ENCODE measurements at regions not wholly inside any gene's neighbourhood (a gene's known extent, or its start where the extent isn't known, plus 50 kb on each side); places are given as distances from the start of the nearest gene placed in this dataset.

- Histone ChIP-seq H3K9me1 (replicated peaks; ENCODE audit: control insufficient read depth, extremely low read depth, insufficient read depth, low read length) (no peaks in the 10 kb centered on the region), H3K4me2 (ENCODE audit: insufficient read depth, low read length) (no peak overlapping the region), H3K27ac (ENCODE audit: insufficient read depth, low read depth, low read length) (no peak overlapping the region), H4K20me1 (replicated peaks; ENCODE audit: control insufficient read depth, extremely low read depth, insufficient read depth, low read length) (no peaks in the 10 kb centered on the region), H3K27me3 (ENCODE audit: control insufficient read depth in 2 of 2, insufficient read depth in 2 of 2, low read length in 2 of 2) (no peaks in the 10 kb centered on the region), H3K4me1 (ENCODE audit: control insufficient read depth, extremely low read depth, insufficient read depth, low read length) (peaks cover 4% of the 10 kb centered on the region), H3K36me3 (ENCODE audit: control insufficient read depth in 2 of 2, extremely low read depth in 1 of 2, insufficient read depth in 2 of 2, low read length in 2 of 2) (no peaks in the 10 kb centered on the region), H3K4me3 (replicated peaks in 1 of 3; ENCODE audit: insufficient read depth in 1 of 3, low read depth in 1 of 3, low read length in 3 of 3) (no peak overlapping the region), H3K9me3 (replicated peaks; ENCODE audit: control insufficient read depth, insufficient read depth, low read length) (no peaks in the 10 kb centered on the region), H3K9ac (replicated peaks; ENCODE audit: extremely low read depth, insufficient read depth, low read length) (no peak overlapping the region), H3K79me2 (ENCODE audit: control insufficient read depth, insufficient read depth, low read length) (no peaks in the 10 kb centered on the region), H2AFZ (ENCODE audit: low read depth, low read length) (no peak overlapping the region)
- ChIA-PET CTCF (no interaction called here), POLR2A (no interaction called here)
- dilution Hi-C loops (cut with MboI; ENCODE audit: extremely low pct_ligation_motif_present, low sequenced_read_pairs) (no loop called here), intact Hi-C loops (cut with micrococcal nuclease) (no loop called here)
- DNase-seq (ENCODE audit: low read depth, low spot score) (no peak), FAIRE-seq (no peak)
- no TSS peak for BruUV-seq (replicated peaks)
- no peak for TF ChIP-seq CTCF (IDR thresholded peaks at IDR 0.05; ENCODE audit: extremely low read depth in 1 of 2, insufficient read depth in 1 of 2, low read depth in 1 of 2, low read length in 2 of 2)
- no peak for TF ChIP-seq EZH2 (IDR thresholded peaks at IDR 0.05; ENCODE audit: borderline replicate concordance, low read depth, low read length, severe bottlenecking)
- TF ChIP-seq POLR2AphosphoS5 (IDR thresholded peaks at IDR 0.05; ENCODE audit: insufficient read depth, low read depth, low read length), result no peak
- no peak for TF ChIP-seq FOS (IDR thresholded peaks at IDR 0.05; ENCODE audit: borderline replicate concordance, insufficient read depth, low read length)
- TF ChIP-seq POLR2A (IDR thresholded peaks at IDR 0.05; ENCODE audit: low read depth, low read length), result no peak
- no peak for TF ChIP-seq GATA2 (IDR thresholded peaks at IDR 0.05; ENCODE audit: insufficient read depth, insufficient read length, low read depth, low read length)
Observed at GRCh38 chr4:176896211-176896610, 103.5 kb upstream of the VEGFC start.

- H3K27ac ChIP-seq (ENCODE audit: insufficient read depth, low read depth, low read length), result no peak overlapping the region
- CTCF ChIA-PET, result interaction anchor here (0.7 to 2.6 kb wide), 2 partner anchors 9 to 150 kb away, joined by 3 to 13 read pairs; no protein-coding TSS in a partner anchor
- intact Hi-C loops (cut with micrococcal nuclease), result no loop called here
Observed at GRCh38 chr4:176897226-176897625, 104.5 kb upstream of the VEGFC start.

More at GRCh38 chr4:176897226-176897625, 104.5 kb upstream of the VEGFC start:
- Histone ChIP-seq H3K4me1 (ENCODE audit: control insufficient read depth, extremely low read depth, insufficient read depth, low read length) (peaks cover 4% of the 10 kb centered on the region), H3K4me3 (replicated peaks in 1 of 3; ENCODE audit: insufficient read depth in 1 of 3, low read depth in 1 of 3, low read length in 3 of 3) (no peak overlapping the region), H3K9me3 (replicated peaks; ENCODE audit: control insufficient read depth, insufficient read depth, low read length) (no peaks in the 10 kb centered on the region), H3K4me2 (ENCODE audit: insufficient read depth, low read length) (no peak overlapping the region), H2AFZ (ENCODE audit: low read depth, low read length) (no peak overlapping the region), H4K20me1 (replicated peaks; ENCODE audit: control insufficient read depth, extremely low read depth, insufficient read depth, low read length) (no peaks in the 10 kb centered on the region), H3K9me1 (replicated peaks; ENCODE audit: control insufficient read depth, extremely low read depth, insufficient read depth, low read length) (no peaks in the 10 kb centered on the region), H3K79me2 (ENCODE audit: control insufficient read depth, insufficient read depth, low read length) (no peaks in the 10 kb centered on the region), H3K27me3 (ENCODE audit: control insufficient read depth in 2 of 2, insufficient read depth in 2 of 2, low read length in 2 of 2) (no peaks in the 10 kb centered on the region), H3K9ac (replicated peaks; ENCODE audit: extremely low read depth, insufficient read depth, low read length) (no peak overlapping the region), H3K36me3 (ENCODE audit: control insufficient read depth in 2 of 2, extremely low read depth in 1 of 2, insufficient read depth in 2 of 2, low read length in 2 of 2) (no peaks in the 10 kb centered on the region)
- POLR2A ChIA-PET, result no interaction called here
- DNase-seq (ENCODE audit: low read depth, low spot score) (no peak), FAIRE-seq (no peak)
- no peak for TF ChIP-seq MAX (IDR thresholded peaks at IDR 0.05; ENCODE audit: insufficient read depth, insufficient read length)
- TF ChIP-seq CTCF (IDR thresholded peaks at IDR 0.05; ENCODE audit: extremely low read depth in 1 of 2, insufficient read depth in 1 of 2, low read depth in 1 of 2, low read length in 2 of 2), result no peak
- no peak for TF ChIP-seq EZH2 (IDR thresholded peaks at IDR 0.05; ENCODE audit: borderline replicate concordance, low read depth, low read length, severe bottlenecking)
- TF ChIP-seq POLR2A (IDR thresholded peaks at IDR 0.05; ENCODE audit: low read depth, low read length), result no peak
- no peak for TF ChIP-seq MYC (IDR thresholded peaks at IDR 0.05; ENCODE audit: low read depth, low read length)
- TF ChIP-seq GATA2 (IDR thresholded peaks at IDR 0.05; ENCODE audit: insufficient read depth, insufficient read length, low read depth, low read length), result no peak
- no peak for TF ChIP-seq FOS (IDR thresholded peaks at IDR 0.05; ENCODE audit: borderline replicate concordance, insufficient read depth, low read length)
- no peak for TF ChIP-seq JUN (IDR thresholded peaks at IDR 0.05; ENCODE audit: borderline replicate concordance, insufficient read depth, insufficient read length, low read depth)
- no peak for TF ChIP-seq POLR2AphosphoS5 (IDR thresholded peaks at IDR 0.05; ENCODE audit: insufficient read depth, low read depth, low read length)
- BruUV-seq (replicated peaks), result no TSS peak
- dilution Hi-C loops (cut with MboI; ENCODE audit: extremely low pct_ligation_motif_present, low sequenced_read_pairs), result no loop called here
